ENCODE measurements at regions not wholly inside any gene's neighbourhood (a gene's known extent, or its start where the extent isn't known, plus 50 kb on each side); places are given as distances from the start of the nearest gene placed in this dataset.
"Not testable (repeated sequence)": the region's sequence is repeated elsewhere in the genome, so short reads cannot be mapped to it uniquely, and the experiment has no call there.

- no peak for DNase-seq (ENCODE audit: low read depth)
These were observed 366.7 kb upstream of the SGO1 start for GRCh38 chr3:20552605-20553275.

GRCh38 chr3:20547361-20548269 lies 361.6 kb upstream of the SGO1 start:
- DNase-seq (ENCODE audit: low read depth) = not testable (repeated sequence)

GRCh38 chr3:20546636-20547035 lies 360.6 kb upstream of the SGO1 start:
- DNase-seq (ENCODE audit: low read depth) = no peak

- no peak for DNase-seq (ENCODE audit: low read depth)
These were observed 357.7 kb upstream of the SGO1 start for GRCh38 chr3:20543535-20544226.

GRCh38 chr3:20540066-20540465 lies 354.1 kb upstream of the SGO1 start:
- no peak for DNase-seq (ENCODE audit: low read depth)

GRCh38 chr3:20539666-20540065 lies 353.7 kb upstream of the SGO1 start:
- DNase-seq (ENCODE audit: low read depth) = no peak

- DNase-seq (ENCODE audit: low read depth) = no peak
These were observed 351.2 kb upstream of the SGO1 start for GRCh38 chr3:20537234-20537633.

GRCh38 chr3:20529911-20530310 lies 343.9 kb upstream of the SGO1 start:
- no peak for DNase-seq (ENCODE audit: low read depth)

- DNase-seq (ENCODE audit: low read depth) = no peak
These were observed 342.3 kb upstream of the SGO1 start for GRCh38 chr3:20528180-20528770.

GRCh38 chr3:20527368-20527767 lies 341.4 kb upstream of the SGO1 start:
- DNase-seq (ENCODE audit: low read depth) = no peak

GRCh38 chr3:20524328-20524727 lies 338.3 kb upstream of the SGO1 start:
- DNase-seq (ENCODE audit: low read depth) = no peak

- DNase-seq (ENCODE audit: low read depth) = no peak
These were observed 337.3 kb upstream of the SGO1 start for GRCh38 chr3:20523293-20523692.

- not testable (repeated sequence) for DNase-seq (ENCODE audit: low read depth)
These were observed 331.3 kb upstream of the SGO1 start for GRCh38 chr3:20517316-20517715.

GRCh38 chr3:20516311-20516710 lies 330.3 kb upstream of the SGO1 start:
- DNase-seq (ENCODE audit: low read depth) = no peak

GRCh38 chr3:20515834-20516233 lies 329.8 kb upstream of the SGO1 start:
- DNase-seq (ENCODE audit: low read depth) = no peak

- DNase-seq (ENCODE audit: low read depth) = peak; percentile 51
These were observed 326.0 kb upstream of the SGO1 start for GRCh38 chr3:20511863-20512505.

GRCh38 chr3:20510396-20510795 lies 324.4 kb upstream of the SGO1 start:
- no peak for DNase-seq (ENCODE audit: low read depth)

- DNase-seq (ENCODE audit: low read depth) = no peak
These were observed 317.5 kb upstream of the SGO1 start for GRCh38 chr3:20503394-20504082.

GRCh38 chr3:20490996-20491395 lies 305.0 kb upstream of the SGO1 start:
- no peak for DNase-seq (ENCODE audit: low read depth)

- DNase-seq (ENCODE audit: low read depth) = no peak
These were observed 302.1 kb upstream of the SGO1 start for GRCh38 chr3:20488151-20488550.

GRCh38 chr3:20484126-20484525 lies 298.1 kb upstream of the SGO1 start:
- no peak for DNase-seq (ENCODE audit: low read depth)
